Mammary epithelial cell (primary cell): ENCODE measurements at regions not wholly inside any gene's neighbourhood (a gene's known extent, or its start where the extent isn't known, plus 50 kb on each side); places are given as distances from the start of the nearest gene placed in this dataset.

ENCODE experiments used
- CTCF ChIP-seq, 2 donors: IDR thresholded peaks in 1 of 2; conservative IDR thresholded peaks in 1 of 2; 2 replicates each; pipeline ENCODE4 v1.5.1; 2011 to 2012; ENCODE audit warnings: inconsistent platforms in 2 of 2, low read length in 2 of 2, mild to moderate bottlenecking in 2 of 2, control low read depth in 1 of 2, low read depth in 1 of 2; ENCODE audit not compliant: insufficient read depth in 1 of 2; ENCODE audit errors: extremely low read depth in 1 of 2
- EZH2 ChIP-seq: IDR thresholded peaks from 2 replicates; pipeline ENCODE4 v1.6.1; 2012; ENCODE audit warnings: low read length, inconsistent platforms, borderline replicate concordance

DNA sequence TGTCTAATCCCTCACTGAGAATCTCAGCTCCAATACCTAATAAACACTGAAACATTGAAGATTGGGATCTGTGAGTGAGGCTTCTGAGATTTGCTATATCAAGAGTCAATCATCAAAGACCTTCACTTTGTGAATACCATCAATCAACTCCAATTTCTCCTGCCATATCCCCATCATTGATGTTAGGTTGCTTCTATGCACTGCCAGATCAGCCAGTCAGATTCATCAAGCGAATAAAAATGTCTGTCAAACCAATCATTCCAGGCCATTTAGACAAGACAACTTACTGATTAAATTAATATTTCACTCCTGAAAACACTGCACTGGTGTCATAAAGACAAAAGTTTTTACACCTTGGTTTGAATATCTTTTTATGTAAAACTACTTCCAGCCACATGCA, 1295.5 kb upstream of the LRRTM1 start:
- TF ChIP-seq CTCF (conservative IDR thresholded peaks at IDR 0.05 in 1 of 2, IDR thresholded peaks at IDR 0.05 in 1 of 2; ENCODE audit: extremely low read depth in 1 of 2, insufficient read depth in 1 of 2, low read depth in 1 of 2, low read length in 2 of 2) (no peak), EZH2 (no peak)
